ENCODE measurements at regions not wholly inside any gene's neighbourhood (a gene's known extent, or its start where the extent isn't known, plus 50 kb on each side); places are given as distances from the start of the nearest gene placed in this dataset.
A peak's percentile ranks its signal among the peaks of the same experiment; 100 is the strongest.
"Not testable (repeated sequence)": the region's sequence is repeated elsewhere in the genome, so short reads cannot be mapped to it uniquely, and the experiment has no call there.

DNA sequence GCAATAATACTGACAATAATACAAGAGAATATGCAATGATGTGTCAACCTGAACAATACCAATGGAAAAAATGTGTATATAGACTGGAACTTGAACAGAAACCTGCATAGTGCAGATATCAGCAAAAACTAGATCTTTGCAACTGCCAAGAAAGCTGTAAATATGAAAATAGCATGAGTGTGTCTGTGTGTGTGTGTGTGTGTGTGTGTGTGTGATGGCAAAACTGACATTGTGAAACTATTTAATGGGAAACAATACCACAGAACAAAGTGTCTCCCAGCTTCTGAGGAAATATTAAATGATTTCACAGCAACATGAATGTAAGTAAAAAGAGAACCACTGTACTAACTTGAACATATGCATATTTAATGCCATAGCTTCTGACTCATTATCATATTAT lies 558.2 kb upstream of the LINC00305 start:
- DNase-seq: no peak

DNA sequence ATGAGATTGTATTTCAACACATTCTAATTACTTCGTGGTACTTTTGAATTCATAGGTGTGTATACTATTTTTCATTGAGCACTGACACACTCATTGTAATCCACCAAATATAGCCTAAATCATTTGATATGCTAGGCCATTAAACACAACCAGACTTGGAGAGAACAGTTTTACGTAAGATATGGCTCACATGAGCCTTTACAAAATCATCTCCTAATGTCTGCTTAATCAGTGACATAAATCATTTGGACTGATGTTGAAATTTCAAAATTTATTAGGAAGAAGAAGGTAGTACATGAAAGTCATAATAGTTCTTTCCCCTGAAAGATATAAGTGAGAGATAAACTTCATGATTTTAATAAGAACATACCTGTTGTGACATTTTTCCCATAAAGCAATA lies 550.2 kb upstream of the LINC00305 start:
- DNase-seq: no peak

DNA sequence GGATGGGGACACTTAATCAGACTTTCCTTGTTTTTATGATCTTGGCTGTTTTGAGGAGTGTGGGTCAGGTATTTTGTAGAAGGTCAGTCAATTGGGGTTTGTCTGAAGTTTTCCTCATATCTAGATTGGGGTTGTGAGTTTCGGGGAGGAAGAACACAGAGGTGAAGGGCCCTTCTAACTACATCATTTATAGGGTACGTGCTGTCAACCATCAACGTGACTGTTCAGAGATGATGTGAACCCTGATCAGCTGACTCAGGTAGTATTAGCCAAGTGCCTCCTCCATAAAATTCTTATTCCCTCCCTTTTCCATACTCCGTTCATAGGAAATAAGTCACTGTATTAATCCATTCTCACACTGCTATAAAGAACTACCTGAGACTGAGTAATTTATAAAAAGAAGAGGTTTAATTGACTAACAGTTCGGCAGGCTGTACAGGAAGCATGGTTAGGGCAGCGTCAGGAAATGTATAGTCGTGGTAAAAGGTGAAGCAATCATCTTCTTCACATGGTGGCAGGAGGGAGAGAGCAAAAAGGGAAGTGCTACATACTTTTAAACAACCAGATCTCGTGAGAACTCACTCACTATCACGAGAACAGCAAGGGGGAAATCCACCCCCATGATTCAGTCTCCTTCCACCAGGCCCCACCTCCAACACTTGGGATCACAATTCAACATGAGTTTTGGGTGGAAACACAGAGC lies 547.1 kb upstream of the LINC00305 start:
- no peak for DNase-seq

DNA sequence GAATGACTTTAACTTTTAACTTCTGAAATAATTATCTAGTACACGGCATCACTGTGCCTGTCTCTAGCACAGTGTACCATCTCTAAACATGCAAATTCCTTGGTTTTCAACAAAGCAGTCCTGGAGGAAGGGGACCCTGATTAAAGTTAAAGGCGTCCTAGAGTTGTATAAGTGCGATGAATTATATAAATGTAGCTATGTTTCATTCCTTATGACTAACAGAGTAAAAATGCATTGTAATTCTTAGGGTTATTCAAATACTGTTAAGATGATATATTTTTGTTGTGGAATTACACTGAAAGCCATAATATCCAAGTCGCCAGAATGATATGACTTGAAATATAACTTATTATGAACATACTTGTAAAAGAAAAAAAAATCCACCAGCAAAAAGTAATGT lies 544.9 kb upstream of the LINC00305 start:
- DNase-seq: no peak

DNA sequence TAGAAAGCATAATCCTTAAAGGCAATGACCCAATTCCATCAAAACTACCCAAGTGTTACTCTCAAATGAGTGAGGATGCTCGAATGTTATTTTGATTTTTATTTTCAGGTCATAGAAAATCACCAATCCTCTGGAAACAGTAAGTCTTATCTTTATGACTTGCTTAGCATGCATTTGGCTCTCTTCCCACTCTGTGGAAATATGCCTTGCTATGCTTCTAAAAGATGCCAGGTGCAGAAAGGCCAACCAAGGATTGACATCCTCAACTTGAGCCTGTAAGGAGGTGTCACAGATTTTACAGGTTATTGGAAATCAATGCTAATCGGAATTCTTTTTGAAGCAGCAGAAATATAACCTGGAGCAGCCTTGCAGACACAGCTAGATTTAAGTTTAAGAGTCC lies 543.9 kb upstream of the LINC00305 start:
- DNase-seq: no peak

DNA sequence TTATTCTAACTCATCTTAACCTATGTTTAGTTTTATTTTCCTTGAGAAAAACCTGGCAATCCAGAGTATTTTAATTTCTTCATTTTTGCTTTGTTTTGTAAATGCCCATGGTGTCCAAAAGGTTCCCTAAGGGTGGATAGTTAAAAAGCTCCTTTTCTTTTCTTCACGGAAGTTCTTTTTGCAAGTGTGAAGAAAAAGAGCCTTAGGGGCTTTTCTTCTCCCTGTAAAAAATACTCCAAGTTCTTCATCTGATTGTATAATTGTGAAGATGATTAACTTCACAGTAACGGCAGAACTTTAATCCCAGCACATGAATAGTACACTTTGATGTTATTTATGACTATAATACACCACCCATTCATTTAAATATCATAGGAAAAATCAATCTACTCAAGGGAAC lies 530.2 kb upstream of the LINC00305 start:
- DNase-seq: no peak

DNA sequence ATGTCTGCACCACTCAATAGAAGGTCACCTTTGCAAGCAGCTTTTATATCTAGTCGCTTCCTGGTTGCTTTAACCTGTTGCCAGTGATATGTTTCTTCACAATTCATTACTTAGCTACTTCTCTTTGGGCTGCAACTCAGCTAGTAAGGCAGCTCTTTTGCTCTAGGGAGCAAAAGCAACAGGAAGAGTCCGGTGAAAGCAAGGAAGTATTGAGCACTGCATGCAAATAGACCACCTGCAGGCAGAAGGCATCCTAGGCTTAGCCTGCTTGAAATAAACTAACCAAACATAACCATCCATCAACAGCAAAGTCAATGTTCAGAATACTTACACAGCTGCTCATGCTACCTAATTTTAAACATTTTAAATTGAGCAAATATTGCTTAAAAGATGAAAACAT lies 529.2 kb upstream of the LINC00305 start:
- DNase-seq: no peak

DNA sequence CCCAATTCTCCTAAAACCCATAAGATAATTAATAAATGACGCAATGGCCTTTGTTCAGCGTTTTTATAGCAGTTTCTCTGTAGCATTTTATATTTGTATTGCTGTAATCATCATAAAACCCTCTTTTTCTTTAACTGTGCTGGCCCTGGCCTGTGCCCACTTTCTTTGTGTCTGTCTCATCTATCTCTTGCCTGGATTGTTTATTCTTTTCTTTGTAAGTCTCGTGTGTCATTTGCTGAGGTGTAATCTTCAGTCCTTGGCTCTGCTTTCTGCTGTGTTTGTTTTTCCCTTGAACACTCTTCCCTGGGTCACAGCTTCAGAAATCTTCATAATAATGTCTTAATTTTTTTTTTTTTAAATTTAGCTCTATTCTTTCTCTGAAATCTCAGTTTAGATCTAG lies 525.8 kb upstream of the LINC00305 start:
- DNase-seq: no peak

DNA sequence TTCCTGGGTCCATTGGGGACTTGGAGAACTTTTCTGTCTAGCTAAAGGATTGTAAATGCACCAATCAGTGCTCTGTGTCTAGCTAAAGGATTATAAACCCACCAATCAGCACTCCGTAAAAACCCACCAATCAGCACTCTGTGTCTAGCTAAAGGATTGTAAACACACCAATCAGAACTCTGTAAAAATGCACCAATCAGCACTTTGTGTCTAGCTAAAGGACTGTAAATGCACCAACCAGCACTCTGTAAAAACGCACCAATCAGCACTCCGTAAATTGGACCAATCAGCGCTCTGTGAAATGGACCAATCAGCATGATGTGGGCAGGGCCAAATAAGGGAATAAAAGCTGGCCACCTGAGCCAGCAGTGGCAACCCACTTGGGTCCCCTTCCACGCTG lies 522.4 kb upstream of the LINC00305 start:
- DNase-seq: not testable (repeated sequence)

DNA sequence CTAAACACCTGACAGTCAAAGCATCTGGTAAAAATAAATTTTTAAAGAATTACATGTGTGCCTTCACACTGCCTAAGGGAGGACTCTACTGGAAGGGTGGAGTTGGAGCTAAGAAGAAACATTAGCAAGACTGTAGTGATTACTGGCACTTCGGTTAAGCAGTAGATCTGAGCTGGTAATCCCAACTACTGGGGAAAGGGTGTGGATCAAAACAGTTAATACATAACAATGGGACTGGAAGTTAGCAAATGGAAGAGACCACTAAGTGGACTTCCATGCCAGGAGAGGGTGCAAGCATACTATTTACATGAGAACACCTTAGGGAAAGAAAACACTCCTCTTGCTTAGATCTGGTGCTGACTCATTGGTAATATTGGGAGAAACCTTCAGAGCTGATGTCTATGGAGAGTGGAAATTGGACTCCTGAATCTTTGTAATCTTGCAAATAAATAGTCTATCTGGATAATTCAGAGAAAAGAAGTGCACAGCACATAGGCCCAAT lies 519.6 kb upstream of the LINC00305 start:
- DNase-seq: no peak

DNA sequence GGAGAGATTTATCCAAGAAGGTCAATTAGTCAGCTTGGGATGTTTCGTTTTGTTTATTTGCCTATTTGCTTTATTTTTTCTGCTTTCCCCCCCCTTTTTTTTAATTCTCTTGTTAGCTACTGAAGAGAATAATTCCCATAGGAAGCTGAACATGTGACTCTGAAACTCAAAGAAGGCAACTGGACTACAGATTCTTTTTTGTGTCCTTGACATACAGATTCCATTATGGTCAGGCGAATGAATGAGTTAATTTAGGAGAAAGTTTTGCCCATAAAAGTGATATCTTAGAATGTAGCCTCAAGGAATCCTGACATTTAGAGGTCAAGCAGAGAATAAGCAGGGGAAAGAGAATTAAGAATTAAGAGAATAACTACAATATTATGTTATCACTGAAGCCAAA lies 514.2 kb upstream of the LINC00305 start:
- DNase-seq: no peak

DNA sequence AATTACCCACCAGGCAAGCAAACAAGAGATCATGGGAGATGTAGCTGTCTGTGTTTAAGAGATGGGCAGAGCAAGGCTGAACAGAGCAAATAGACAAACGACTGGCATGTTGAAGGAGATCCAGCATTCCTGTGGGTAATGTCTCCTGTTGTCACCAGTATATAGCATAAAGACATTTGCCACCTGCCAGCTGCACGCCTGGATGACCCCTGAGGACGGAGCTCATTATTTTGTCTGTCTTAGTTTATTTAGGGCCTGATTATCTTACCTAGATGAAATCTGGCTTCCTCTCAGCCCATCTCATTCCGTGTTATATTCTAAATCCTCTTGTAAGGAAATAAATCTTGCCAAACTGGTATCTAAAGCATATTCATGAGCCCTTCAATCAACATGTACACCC lies 510.3 kb upstream of the LINC00305 start:
- DNase-seq: no peak

DNA sequence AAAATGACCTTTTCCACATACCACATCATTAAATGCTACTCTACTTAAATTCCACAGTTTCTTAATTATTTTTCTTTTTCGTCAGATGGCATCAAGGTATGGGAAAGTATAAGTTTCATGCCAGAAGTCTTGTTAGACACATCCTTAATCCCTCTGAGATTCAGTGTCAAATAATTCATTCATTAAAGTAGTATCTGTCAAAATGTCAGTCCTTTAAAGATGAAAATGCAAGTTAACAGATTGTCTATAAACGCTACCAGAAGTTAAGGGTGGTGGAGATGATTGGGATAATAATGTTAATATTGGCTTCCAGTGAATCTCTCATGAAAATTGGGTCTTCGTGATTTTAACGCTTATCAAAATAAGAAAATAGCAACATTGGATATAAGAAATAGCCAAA lies 504.2 kb upstream of the LINC00305 start:
- no peak for DNase-seq

DNA sequence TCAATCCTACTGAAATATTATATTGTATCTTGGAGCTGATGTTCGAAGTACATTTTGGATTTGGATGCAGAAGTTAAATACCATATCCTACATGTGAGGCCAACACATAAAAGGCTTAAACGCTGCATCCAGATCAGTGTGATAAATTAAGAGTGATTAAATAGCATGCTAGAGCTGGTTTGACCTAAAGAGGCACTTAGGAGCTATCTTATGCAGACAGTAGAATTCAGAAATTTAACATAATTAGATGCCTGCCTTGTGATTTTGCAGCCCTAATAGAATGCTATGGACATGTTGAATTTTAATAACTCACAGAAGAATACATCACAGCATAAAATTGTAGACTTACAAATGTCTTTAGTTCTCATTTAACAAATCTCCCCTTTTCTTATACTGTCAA lies 501.2 kb upstream of the LINC00305 start:
- no peak for DNase-seq

DNA sequence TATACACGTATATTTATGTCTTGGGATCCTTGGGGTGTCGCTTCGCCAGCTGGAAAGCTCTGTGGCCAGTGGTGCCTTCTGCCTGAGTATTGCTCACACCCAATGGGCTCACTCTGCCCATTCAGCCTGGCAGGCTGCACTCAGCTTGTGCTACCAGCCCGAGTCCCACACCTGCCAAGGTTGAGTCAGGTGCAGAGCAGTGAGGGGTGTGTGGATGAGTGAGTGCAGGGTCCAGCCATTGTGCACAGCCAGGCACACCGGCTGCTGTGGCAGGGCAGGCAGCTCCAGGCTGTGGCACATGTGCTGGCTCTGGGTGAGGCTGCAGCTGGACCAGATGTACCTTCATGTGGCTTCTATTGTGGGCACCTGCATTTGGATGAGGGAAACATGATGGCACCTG lies 496.9 kb upstream of the LINC00305 start:
- DNase-seq: no peak

DNA sequence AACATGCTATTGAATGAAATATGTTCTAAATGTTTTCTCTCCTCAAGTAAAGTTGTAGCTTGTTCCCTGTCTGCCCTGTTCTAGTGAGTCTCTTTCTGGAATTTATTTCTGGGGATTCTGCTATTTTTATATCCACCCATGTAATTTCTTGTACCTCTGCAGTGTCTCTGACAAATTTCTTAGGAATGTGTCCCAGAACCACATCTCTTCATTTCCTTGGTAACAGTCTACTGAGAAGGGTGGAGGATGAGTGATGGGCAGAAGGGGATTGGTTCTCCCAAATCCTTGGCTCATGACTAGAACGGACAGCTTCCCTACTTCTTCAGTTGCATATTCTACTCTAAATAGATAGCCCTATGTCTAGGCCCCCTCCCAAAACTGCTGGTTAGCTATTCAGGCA lies 490.6 kb upstream of the LINC00305 start:
- DNase-seq: no peak

DNA sequence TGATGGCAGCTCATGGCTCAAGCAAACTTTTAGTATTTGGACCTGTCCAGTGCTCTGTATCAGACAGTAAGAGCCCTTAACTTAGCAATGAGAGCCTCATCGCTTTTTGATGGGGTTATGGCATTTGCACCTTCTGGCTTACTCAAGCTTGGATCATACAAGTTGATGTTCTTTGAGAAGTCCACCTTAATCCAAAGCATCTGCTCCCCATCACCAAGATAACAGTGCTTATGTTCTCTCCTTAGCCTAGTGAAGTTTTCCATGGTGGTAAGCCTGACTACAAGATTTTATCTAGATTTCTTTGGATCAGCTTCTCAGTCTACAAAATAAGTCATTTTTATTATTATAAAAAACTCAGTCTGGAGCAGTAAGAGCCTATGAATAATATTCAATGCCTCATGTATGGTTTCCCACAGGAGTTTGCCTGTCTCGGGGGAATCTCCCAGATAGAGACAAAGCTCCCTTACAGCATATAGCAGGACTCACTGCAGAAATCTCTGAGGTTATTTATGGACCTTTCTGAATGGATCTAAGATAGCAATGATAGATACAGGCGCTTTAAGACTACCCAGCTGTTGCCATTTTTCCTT lies 472.2 kb upstream of the LINC00305 start:
- DNase-seq: no peak

DNA sequence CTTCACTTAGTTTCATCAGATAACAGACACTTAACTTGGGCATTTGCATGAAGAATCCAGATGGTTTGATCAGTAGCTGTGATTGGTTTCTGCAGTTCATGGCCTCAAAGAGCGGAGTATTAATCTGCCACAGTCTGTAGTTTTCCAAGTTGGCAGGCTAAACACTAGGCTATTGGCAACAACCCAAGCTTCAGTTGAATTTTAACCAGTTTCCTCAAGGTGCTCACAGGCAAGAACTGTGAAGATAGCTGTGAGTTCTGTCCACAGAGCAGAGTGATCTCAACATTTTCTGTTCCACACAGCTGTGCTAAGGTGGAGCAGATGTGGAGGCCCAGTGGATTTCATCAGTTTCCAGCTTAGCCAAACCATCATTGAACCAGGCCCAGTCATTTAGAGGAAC lies 469.5 kb upstream of the LINC00305 start:
- peak; percentile 20 for DNase-seq

DNA sequence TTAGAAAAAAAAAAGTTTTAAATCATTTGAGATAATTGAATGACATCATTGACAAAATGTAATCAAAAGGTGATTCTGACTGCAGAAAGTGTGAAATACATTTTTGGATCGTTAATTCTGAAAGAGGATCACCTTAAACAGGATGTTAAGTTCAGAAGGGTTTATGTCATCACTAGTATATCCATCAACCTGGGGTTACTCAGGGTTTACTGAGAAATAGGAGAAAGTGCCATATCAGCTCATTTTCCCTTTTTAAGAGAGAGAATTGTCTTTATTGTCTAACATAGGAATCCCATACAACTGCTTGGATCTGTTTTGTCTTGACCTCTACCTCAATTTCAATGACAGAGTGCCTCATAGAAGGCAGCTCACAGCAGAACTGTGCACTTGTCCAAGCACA lies 466.1 kb upstream of the LINC00305 start:
- DNase-seq: no peak

DNA sequence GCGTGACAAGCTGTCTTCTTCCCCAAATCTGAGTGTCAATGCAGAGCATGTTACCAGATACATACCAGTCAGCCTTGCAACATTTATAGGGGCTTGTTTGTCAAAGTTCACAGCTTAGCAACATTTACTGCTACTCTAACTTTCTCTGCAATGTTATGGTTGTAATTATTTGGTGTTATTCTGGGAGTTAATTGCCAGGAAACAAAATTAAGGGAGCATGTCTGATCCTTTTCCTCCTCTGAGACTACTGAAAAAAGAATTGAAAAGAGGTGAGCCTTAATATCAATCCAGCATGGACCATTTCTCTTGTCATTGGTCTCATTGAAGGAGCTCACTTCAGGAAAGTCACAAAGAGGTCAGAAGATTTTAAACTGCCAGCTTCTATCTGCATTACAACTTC lies 465.6 kb upstream of the LINC00305 start:
- no peak for DNase-seq

DNA sequence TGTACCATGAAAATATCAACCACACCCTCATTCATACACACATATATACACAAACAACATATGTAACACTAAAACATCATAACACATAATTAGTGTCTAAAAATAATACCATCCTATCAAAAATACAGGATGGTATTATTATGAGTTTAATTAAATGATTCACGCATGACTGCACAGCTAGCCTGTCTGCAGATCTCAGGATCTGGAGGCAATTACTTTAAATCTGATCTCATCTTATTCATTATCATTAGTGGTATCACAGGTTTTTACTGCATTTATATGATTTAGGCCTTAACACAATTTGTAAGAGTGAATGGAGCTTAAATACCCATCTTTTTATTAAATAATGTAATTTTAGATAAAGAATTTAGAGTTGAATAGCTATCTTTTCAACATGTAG lies 443.4 kb upstream of the LINC00305 start:
- DNase-seq: no peak

DNA sequence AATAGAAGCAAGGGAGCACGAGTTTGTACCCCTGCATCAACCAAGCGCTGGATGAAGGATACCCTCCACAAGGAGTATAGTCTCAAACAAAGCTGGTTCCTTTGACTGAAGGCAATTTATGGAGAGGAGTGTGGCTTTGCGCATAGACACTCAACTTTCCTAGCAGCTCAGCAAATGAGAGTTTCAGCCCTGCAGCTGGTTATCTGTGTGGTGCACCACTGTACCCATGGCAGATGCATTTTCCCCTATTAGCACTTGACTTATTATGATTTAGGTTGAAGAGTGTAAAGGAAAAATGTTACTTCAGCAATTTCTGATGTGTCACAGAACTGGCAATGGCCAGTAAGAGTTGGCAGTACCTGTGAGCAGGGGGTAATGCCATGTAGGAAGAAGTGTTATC lies 440.1 kb upstream of the LINC00305 start:
- DNase-seq: no peak

DNA sequence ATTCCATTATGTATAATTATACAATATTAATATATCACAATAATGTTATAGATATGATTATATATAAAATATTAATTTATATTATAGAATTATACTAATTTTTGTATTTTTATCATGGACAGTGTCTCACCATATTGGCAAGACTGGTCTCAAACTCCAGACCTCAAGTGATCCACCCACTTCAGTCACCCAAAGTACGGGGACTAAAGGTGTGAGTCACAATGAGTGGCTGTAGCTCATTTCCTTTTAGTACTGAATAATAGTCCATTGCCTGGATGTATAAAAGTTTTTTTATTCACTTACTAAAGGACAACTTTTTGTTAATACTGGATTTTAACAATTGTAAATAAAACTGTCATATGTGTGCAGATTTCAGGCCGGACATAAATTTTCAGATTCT lies 417.6 kb upstream of the LINC00305 start:
- DNase-seq: no peak

DNA sequence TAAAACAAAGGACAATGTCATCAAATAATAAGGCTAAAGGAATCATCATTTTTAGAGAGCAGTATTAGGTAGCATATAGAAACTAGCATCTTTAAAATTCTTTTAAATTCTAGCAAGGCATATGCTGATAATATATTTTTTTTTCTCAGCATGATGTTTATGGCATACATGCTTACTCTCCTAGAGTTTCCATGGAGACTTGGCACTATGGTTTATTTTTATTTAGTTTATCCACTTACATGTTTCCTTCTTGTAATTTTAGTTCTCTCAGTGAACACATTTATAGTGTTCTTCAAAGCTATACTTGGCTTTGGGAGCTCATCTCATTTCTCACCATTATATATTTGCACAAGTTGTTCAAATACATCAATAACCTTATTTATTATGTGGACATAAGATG lies 413.8 kb upstream of the LINC00305 start:
- DNase-seq: no peak

DNA sequence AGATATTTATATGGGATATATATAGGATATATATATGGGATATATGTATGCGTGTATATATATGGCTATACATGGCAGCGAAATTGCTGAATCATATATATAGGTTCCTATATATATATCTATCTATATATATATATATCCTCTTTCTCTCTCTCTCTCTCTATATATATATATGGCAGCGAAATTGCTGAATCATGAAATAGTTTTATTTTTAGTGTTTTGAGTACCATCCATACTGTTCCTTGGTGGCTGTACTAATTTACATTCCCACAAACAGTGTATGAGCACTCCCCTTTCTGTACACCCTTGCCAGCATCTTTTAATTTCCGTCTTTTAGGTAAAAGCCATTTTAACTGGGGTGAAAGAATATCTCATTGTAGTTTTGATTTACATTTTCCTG lies 397.6 kb upstream of the LINC00305 start:
- no peak for DNase-seq
